WTC11 (cell line): ENCODE measurements at regions not wholly inside any gene's neighbourhood (a gene's known extent, or its start where the extent isn't known, plus 50 kb on each side); places are given as distances from the start of the nearest gene placed in this dataset.

Experiments
- ATAC-seq: fragments of 200-7000 bp; cut with Tn5 transposase; 2 replicates; pipeline ENCODE4 v1.10.0; 2021; ENCODE audit warnings: mild to moderate bottlenecking, moderate library complexity
- CTCF ChIA-PET: fragments of 300-600 bp; sonication (Branson Sonifier 250); formaldehyde crosslinking; loops from one replicate; lab custom pipeline; 2021; ENCODE audit warnings: antibody characterized with exemption; lab: Charles Lee
- POLR2A ChIA-PET: fragments of 350-600 bp; sonication (Branson Sonifier 250); formaldehyde crosslinking; loops from one replicate; lab custom pipeline; 2021; ENCODE audit warnings: antibody characterized with exemption; lab: Charles Lee
- DNase-seq: peaks from one replicate; pipeline ENCODE4 v3.0.0; 2021; ENCODE audit warnings: low spot score
- H3K27ac Mint-ChIP-seq: 2 replicates; pipeline ENCODE4 v1.8.0; 2021; ENCODE audit warnings: mixed read lengths
- H3K27me3 Mint-ChIP-seq: 2 replicates; pipeline ENCODE4 v1.8.0; 2021; ENCODE audit warnings: low read depth, mild to moderate bottlenecking, moderate library complexity, mixed read lengths
- H3K36me3 Mint-ChIP-seq: 2 replicates; pipeline ENCODE4 v1.8.0; 2021; ENCODE audit warnings: mixed read lengths
- H3K4me1 Mint-ChIP-seq: 2 replicates; pipeline ENCODE4 v1.8.0; 2022; ENCODE audit warnings: mixed read lengths
- H3K4me3 Mint-ChIP-seq: 2 replicates; pipeline ENCODE4 v1.8.0; 2021; ENCODE audit warnings: mild to moderate bottlenecking, moderate library complexity, mixed read lengths
- H3K9me3 Mint-ChIP-seq: 2 replicates; pipeline ENCODE4 v1.8.0; 2021; ENCODE audit warnings: mixed read lengths
- AFF4 ChIP-seq: sonication (generic); formaldehyde crosslinking; IDR thresholded peaks from 2 replicates; pipeline ENCODE4 v1.8.1; 2023; ENCODE audit warnings: mild to moderate bottlenecking, missing genetic modification reagents, borderline replicate concordance
- AR ChIP-seq: fragments of 250-450 bp; sonication (Bioruptor Pico); IDR thresholded peaks from 2 replicates; pipeline ENCODE4 v1.9.0; 2021; ENCODE audit warnings: mild to moderate bottlenecking
- CDX4 ChIP-seq: fragments of 250-450 bp; sonication (Bioruptor Pico); IDR thresholded peaks from 2 replicates; pipeline ENCODE4 v1.9.0; 2021; ENCODE audit warnings: moderate library complexity, mild to moderate bottlenecking, inconsistent platforms, borderline replicate concordance
- EMX1 ChIP-seq: fragments of 250-450 bp; sonication (Bioruptor Pico); IDR thresholded peaks from 2 replicates; pipeline ENCODE4 v1.8.0; 2021; ENCODE audit warnings: mild to moderate bottlenecking
- FOXK1 ChIP-seq: sonication (generic); formaldehyde crosslinking; IDR thresholded peaks from 2 replicates; pipeline ENCODE4 v1.8.0; 2022; ENCODE audit warnings: mild to moderate bottlenecking, moderate library complexity, missing genetic modification reagents
- FOXP4 ChIP-seq: sonication (generic); formaldehyde crosslinking; IDR thresholded peaks from 2 replicates; pipeline ENCODE4 v1.8.0; 2022; ENCODE audit warnings: mild to moderate bottlenecking, missing genetic modification reagents
- HMGXB4 ChIP-seq: sonication (generic); formaldehyde crosslinking; IDR thresholded peaks from 2 replicates; pipeline ENCODE4 v1.8.1; 2023; ENCODE audit warnings: mild to moderate bottlenecking, moderate library complexity, missing genetic modification reagents
- NFYB ChIP-seq: sonication (generic); formaldehyde crosslinking; conservative IDR thresholded peaks from 2 replicates; pipeline ENCODE4 v1.8.0; 2022; ENCODE audit warnings: low read depth, missing genetic modification reagents
- NR3C1 ChIP-seq: sonication (generic); formaldehyde crosslinking; conservative IDR thresholded peaks from 2 replicates; pipeline ENCODE4 v1.8.1; 2023; ENCODE audit warnings: low read depth, mild to moderate bottlenecking, missing genetic modification reagents
- ZBTB43 ChIP-seq: sonication (generic); formaldehyde crosslinking; IDR thresholded peaks from 2 replicates; pipeline ENCODE4 v1.8.1; 2023; ENCODE audit warnings: mild to moderate bottlenecking, missing genetic modification reagents
- ZNF263 ChIP-seq: sonication (generic); formaldehyde crosslinking; IDR thresholded peaks from 2 replicates; pipeline ENCODE4 v1.8.1; 2022; ENCODE audit warnings: low read depth, mild to moderate bottlenecking, moderate library complexity, missing genetic modification reagents
- ZNF317 ChIP-seq: sonication (generic); formaldehyde crosslinking; IDR thresholded peaks from 2 replicates; pipeline ENCODE4 v1.8.1; 2023; ENCODE audit warnings: low read depth, mild to moderate bottlenecking, moderate library complexity, missing genetic modification reagents, borderline replicate concordance
- ZNF396 ChIP-seq: fragments of 250-450 bp; sonication (Bioruptor Pico); IDR thresholded peaks from 2 replicates; pipeline ENCODE4 v1.8.0; 2021; ENCODE audit warnings: mild to moderate bottlenecking, moderate library complexity, borderline replicate concordance
- ZNF512 ChIP-seq: sonication (generic); formaldehyde crosslinking; IDR thresholded peaks from 2 replicates; pipeline ENCODE4 v1.8.1; 2022; ENCODE audit warnings: missing genetic modification reagents, borderline replicate concordance

GRCh38 chr18:55090564-55091188 lies 131.4 kb upstream of the CCDC68 start:
- no peak for DNase-seq
- Mint-ChIP-seq H3K4me1 (peaks cover 9% of the 10 kb centered on the region; the same call in 1 of the 2 replicates), H3K9me3 (no peaks in the 10 kb centered on the region), H3K27ac (no peak overlapping the region), H3K36me3 (no peaks in the 10 kb centered on the region), H3K4me3 (no peak overlapping the region), H3K27me3 (no peaks in the 10 kb centered on the region; the same call in 1 of the 2 replicates)
- TF ChIP-seq CDX4 (CRISPR knock-in tag) (no peak), ZNF317 (CRISPR knock-in tag) (no peak), ZNF512 (CRISPR knock-in tag) (no peak), ZBTB43 (CRISPR knock-in tag) (no peak)
- ChIA-PET CTCF (interaction anchor here (0.7 kb wide), 2 partner anchors 47 to 284 kb away, joined by 3 to 5 read pairs; no protein-coding TSS in a partner anchor), POLR2A (interaction anchor here (0.7 kb wide), 1 partner anchor 62 kb away, joined by 5 read pairs; no protein-coding TSS in a partner anchor)
- no peak for ATAC-seq

GRCh38 chr18:55089610-55090009 lies 130.3 kb upstream of the CCDC68 start:
- Mint-ChIP-seq H3K27ac (no peak overlapping the region), H3K27me3 (no peaks in the 10 kb centered on the region; the same call in 1 of the 2 replicates), H3K4me1 (peaks cover 7% of the 10 kb centered on the region; the same call in 1 of the 2 replicates), H3K4me3 (no peak overlapping the region), H3K36me3 (no peaks in the 10 kb centered on the region), H3K9me3 (no peaks in the 10 kb centered on the region)
- no peak for ATAC-seq
- POLR2A ChIA-PET, result no interaction called here
- no peak for DNase-seq
- no peak for TF ChIP-seq EMX1
- TF ChIP-seq ZNF317 (CRISPR knock-in tag), result no peak
- TF ChIP-seq ZNF396 (CRISPR knock-in tag), result no peak
- TF ChIP-seq FOXK1 (CRISPR knock-in tag), result no peak
- CTCF ChIA-PET, result no interaction called here

- CTCF ChIA-PET, result no interaction called here
- POLR2A ChIA-PET, result no interaction called here
- no peaks in the 10 kb centered on the region for H3K9me3 Mint-ChIP-seq
- H3K27ac Mint-ChIP-seq, result no peak overlapping the region
- H3K36me3 Mint-ChIP-seq, result no peaks in the 10 kb centered on the region
- H3K4me3 Mint-ChIP-seq, result no peak overlapping the region
- peaks cover 7% of the 10 kb centered on the region; the same call in 1 of the 2 replicates for H3K4me1 Mint-ChIP-seq
- TF ChIP-seq FOXP4 (CRISPR knock-in tag) (no peak), NR3C1 (CRISPR knock-in tag) (no peak), ZNF263 (CRISPR knock-in tag) (no peak), AR (CRISPR knock-in tag) (no peak), NFYB (no peak), AFF4 (CRISPR knock-in tag) (no peak), HMGXB4 (CRISPR knock-in tag) (no peak)
- DNase-seq, result no peak
- H3K27me3 Mint-ChIP-seq, result no peaks in the 10 kb centered on the region; the same call in 1 of the 2 replicates
- no peak for ATAC-seq
These were observed 129.3 kb upstream of the CCDC68 start for GRCh38 chr18:55088561-55088960.
